GM12878 (cell line): ENCODE measurements at regions not wholly inside any gene's neighbourhood (a gene's known extent, or its start where the extent isn't known, plus 50 kb on each side); places are given as distances from the start of the nearest gene placed in this dataset.
"Not testable (repeated sequence)": the region's sequence is repeated elsewhere in the genome, so short reads cannot be mapped to it uniquely, and the experiment has no call there.

Experiments used
- ATAC-seq: fragments of 200-7000 bp; cut with Tn5 transposase; 3 replicates; pipeline ENCODE4 v1.9.1; 2020; ENCODE audit warnings: mild to moderate bottlenecking, moderate library complexity
- BruUV-seq: library from RNA; stranded (reverse); fragments of 400-500 nt; replicated peaks from 2 replicates; lab custom pipeline; 2021; lab: Mats Ljungman, UMichigan
- CTCF ChIA-PET: fragments of 300-600 bp; sonication (Branson Sonifier 250); formaldehyde crosslinking; extraction: SDS; loops from one replicate; lab custom pipeline; 2021; ENCODE audit warnings: inconsistent platforms; lab: Yijun Ruan, JAX
- POLR2A ChIA-PET: fragments of 350-600 bp; formaldehyde crosslinking; extraction: SDS; loops from one replicate; lab custom pipeline; 2021; ENCODE audit warnings: inconsistent platforms; lab: Charles Lee
- RAD21 ChIA-PET: fragments of 300-600 bp; sonication (Branson Sonifier 250); formaldehyde crosslinking; loops from one replicate; lab custom pipeline; 2023; ENCODE audit warnings: antibody characterized with exemption; ENCODE audit not compliant: unreplicated experiment; lab: Charles Lee
- SMC1A ChIA-PET: fragments of 300-600 bp; sonication (Branson Sonifier 250); formaldehyde crosslinking; loops from one replicate; lab custom pipeline; 2023; ENCODE audit not compliant: unreplicated experiment, uncharacterized antibody; lab: Charles Lee
- DNase-seq: peaks from one replicate; pipeline ENCODE4 v3.0.0-alpha.2; 2011; ENCODE audit warnings: low read depth, low spot score
- FAIRE-seq: peaks from 3 replicates; lab custom pipeline; 2011; peaks lifted over from hg19 to GRCh38; lab: Jason Lieb, UNC
- H2AFZ ChIP-seq: 2 replicates; pipeline ENCODE4 v1.6.0; 2011; ENCODE audit warnings: low read depth, low read length, control low read depth; ENCODE audit not compliant: control insufficient read depth
- H3K27ac ChIP-seq: 2 replicates; pipeline ENCODE4 v1.5.1; 2011; ENCODE audit warnings: control low read depth; ENCODE audit not compliant: control insufficient read depth, insufficient read depth
- H3K27me3 ChIP-seq, 2 experiments: replicated peaks in 1 of 2; 2 replicates each; pipeline versions ENCODE4 v1.6.0 to v1.6.1; 2011; ENCODE audit warnings: low read length in 1 of 2; ENCODE audit not compliant: control insufficient read depth in 2 of 2, insufficient read depth in 2 of 2
- H3K36me3 ChIP-seq, 2 experiments: 2 replicates each; pipeline ENCODE4 v1.5.1; 2011; ENCODE audit warnings: low read length in 1 of 2; ENCODE audit not compliant: control insufficient read depth in 2 of 2, insufficient read depth in 2 of 2
- H3K4me1 ChIP-seq: 2 replicates; pipeline ENCODE4 v1.6.1; 2011; ENCODE audit warnings: mild to moderate bottlenecking, low read length, moderate library complexity, mixed read lengths; ENCODE audit not compliant: control insufficient read depth, insufficient read depth
- H3K4me2 ChIP-seq: 2 replicates; pipeline ENCODE4 v1.6.0; 2011; ENCODE audit warnings: control low read depth; ENCODE audit not compliant: control insufficient read depth, insufficient read depth
- H3K4me3 ChIP-seq: fragments of 200-600 bp; sonication (generic); 2 replicates; pipeline ENCODE4 v1.5.1; 2016
- H3K79me2 ChIP-seq: 2 replicates; pipeline ENCODE4 v1.6.0; 2011; ENCODE audit warnings: low read length; ENCODE audit not compliant: control insufficient read depth, insufficient read depth
- H3K9ac ChIP-seq: 2 replicates; pipeline ENCODE4 v1.8.0; 2011; ENCODE audit warnings: low read length, control low read depth, mixed read lengths; ENCODE audit not compliant: control insufficient read depth, insufficient read depth
- H3K9me3 ChIP-seq: replicated peaks from 3 replicates; pipeline ENCODE4 v1.5.1; 2011; ENCODE audit warnings: mild to moderate bottlenecking, low read length; ENCODE audit not compliant: control insufficient read depth, insufficient read depth
- H4K20me1 ChIP-seq: 2 replicates; pipeline ENCODE4 v1.6.0; 2011; ENCODE audit not compliant: control insufficient read depth, insufficient read depth
- ASH2L ChIP-seq: fragments of 300-600, 200-600 bp; sonication (generic); IDR thresholded peaks from 2 replicates; pipeline ENCODE4 v1.6.1; 2017; ENCODE audit warnings: low read depth, mild to moderate bottlenecking, borderline replicate concordance
- BCL11A ChIP-seq: IDR thresholded peaks from 2 replicates; pipeline ENCODE4 v1.6.1; 2011; ENCODE audit warnings: low read depth, low read length
- CREM ChIP-seq: IDR thresholded peaks from 2 replicates; pipeline ENCODE4 v1.6.1; 2014; ENCODE audit warnings: antibody characterized with exemption, low read depth
- FOS ChIP-seq: IDR thresholded peaks from 3 replicates; pipeline ENCODE4 v1.6.1; 2011; ENCODE audit warnings: borderline replicate concordance; ENCODE audit not compliant: insufficient read length; ENCODE audit errors: extremely low read depth
- GATAD2B ChIP-seq: fragments of 450-650 bp; conservative IDR thresholded peaks from 2 replicates; pipeline ENCODE4 v1.6.1; 2017; ENCODE audit warnings: low read depth, mild to moderate bottlenecking, moderate library complexity
- MAX ChIP-seq: IDR thresholded peaks from 2 replicates; pipeline ENCODE4 v1.6.1; 2012; ENCODE audit warnings: low read depth, low read length, improper control_type of control experiment
- MLLT1 ChIP-seq: fragments of 450-650 bp; IDR thresholded peaks from 2 replicates; pipeline ENCODE4 v1.6.1; 2016; ENCODE audit warnings: mild to moderate bottlenecking
- PKNOX1 ChIP-seq: fragments of 450-650 bp; IDR thresholded peaks from 2 replicates; pipeline ENCODE4 v1.6.1; 2016; ENCODE audit warnings: mild to moderate bottlenecking
- WRNIP1 ChIP-seq: IDR thresholded peaks from 2 replicates; pipeline ENCODE4 v1.6.1; 2011; ENCODE audit warnings: low read depth, low read length, improper control_type of control experiment, borderline replicate concordance
- ZNF622 ChIP-seq: fragments of 450-650 bp; IDR thresholded peaks from 2 replicates; pipeline ENCODE4 v1.6.1; 2017; ENCODE audit warnings: mild to moderate bottlenecking, inconsistent platforms
- WGBS: methylation state at CpG from one replicate; pipeline ENCODE4 v1.1.6; 2016; ENCODE audit warnings: low lambda C conversion rate; ENCODE audit not compliant: insufficient replicate concordance, insufficient coverage; ENCODE audit errors: missing lambda C conversion rate; 5-methylcytosine and 5-hydroxymethylcytosine counted together
- in situ Hi-C: fragments of 300-500 bp; cut with MboI; formaldehyde crosslinking; loops from 9 replicates; pipeline ENCODE4 v1.14.3; 2018; ENCODE audit warnings: mixed read lengths
- intact Hi-C: fragments of 100-400 bp; cut with micrococcal nuclease; formaldehyde crosslinking; loops from one replicate; pipeline ENCODE4 v1.14.2; 2022; ENCODE audit not compliant: unreplicated experiment
- TF ChIP-seq, protein P1 (sequence below): IDR thresholded peaks from 2 replicates; pipeline ENCODE4 v1.6.1; 2011; ENCODE audit warnings: borderline replicate concordance, low read depth, mild to moderate bottlenecking, moderate library complexity, low read length; ENCODE audit not compliant: insufficient read depth, poor library complexity, severe bottlenecking
- TF ChIP-seq, protein P2 (sequence below): fragments of 450-650 bp; IDR thresholded peaks from 2 replicates; pipeline ENCODE4 v1.6.1; 2016; ENCODE audit warnings: mild to moderate bottlenecking, moderate library complexity, borderline replicate concordance

DNA sequence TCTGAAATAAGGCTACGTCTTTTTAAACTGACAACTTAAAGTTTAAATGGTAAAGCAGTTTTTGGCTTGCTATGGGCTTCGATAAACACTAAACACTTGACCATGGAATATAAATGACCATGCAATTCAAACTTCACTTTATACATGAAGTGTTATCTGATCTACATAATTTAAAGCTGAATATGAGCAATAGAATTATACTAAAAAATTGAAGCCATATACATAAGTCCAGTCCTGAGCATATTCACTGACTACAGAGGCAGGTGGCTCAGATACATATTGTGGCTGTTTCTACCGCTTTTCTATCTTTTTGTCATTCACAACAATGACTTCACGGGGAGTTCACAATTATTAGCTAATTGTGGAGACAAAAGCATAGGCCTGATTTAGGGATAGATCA is 149.6 kb upstream of the DDIT4L start (continued):
- TF ChIP-seq MAX, result no peak
- TF ChIP-seq, protein P1, sequence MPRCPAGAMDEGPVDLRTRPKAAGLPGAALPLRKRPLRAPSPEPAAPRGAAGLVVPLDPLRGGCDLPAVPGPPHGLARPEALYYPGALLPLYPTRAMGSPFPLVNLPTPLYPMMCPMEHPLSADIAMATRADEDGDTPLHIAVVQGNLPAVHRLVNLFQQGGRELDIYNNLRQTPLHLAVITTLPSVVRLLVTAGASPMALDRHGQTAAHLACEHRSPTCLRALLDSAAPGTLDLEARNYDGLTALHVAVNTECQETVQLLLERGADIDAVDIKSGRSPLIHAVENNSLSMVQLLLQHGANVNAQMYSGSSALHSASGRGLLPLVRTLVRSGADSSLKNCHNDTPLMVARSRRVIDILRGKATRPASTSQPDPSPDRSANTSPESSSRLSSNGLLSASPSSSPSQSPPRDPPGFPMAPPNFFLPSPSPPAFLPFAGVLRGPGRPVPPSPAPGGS, result no peak
- TF ChIP-seq ASH2L, result no peak
- TF ChIP-seq CREM, result no peak
- no peak for TF ChIP-seq ZNF622
- TF ChIP-seq MLLT1, result no peak
- TF ChIP-seq PKNOX1, result no peak
- no peak for TF ChIP-seq WRNIP1
- no peak for TF ChIP-seq BCL11A
- TF ChIP-seq, protein P2, sequence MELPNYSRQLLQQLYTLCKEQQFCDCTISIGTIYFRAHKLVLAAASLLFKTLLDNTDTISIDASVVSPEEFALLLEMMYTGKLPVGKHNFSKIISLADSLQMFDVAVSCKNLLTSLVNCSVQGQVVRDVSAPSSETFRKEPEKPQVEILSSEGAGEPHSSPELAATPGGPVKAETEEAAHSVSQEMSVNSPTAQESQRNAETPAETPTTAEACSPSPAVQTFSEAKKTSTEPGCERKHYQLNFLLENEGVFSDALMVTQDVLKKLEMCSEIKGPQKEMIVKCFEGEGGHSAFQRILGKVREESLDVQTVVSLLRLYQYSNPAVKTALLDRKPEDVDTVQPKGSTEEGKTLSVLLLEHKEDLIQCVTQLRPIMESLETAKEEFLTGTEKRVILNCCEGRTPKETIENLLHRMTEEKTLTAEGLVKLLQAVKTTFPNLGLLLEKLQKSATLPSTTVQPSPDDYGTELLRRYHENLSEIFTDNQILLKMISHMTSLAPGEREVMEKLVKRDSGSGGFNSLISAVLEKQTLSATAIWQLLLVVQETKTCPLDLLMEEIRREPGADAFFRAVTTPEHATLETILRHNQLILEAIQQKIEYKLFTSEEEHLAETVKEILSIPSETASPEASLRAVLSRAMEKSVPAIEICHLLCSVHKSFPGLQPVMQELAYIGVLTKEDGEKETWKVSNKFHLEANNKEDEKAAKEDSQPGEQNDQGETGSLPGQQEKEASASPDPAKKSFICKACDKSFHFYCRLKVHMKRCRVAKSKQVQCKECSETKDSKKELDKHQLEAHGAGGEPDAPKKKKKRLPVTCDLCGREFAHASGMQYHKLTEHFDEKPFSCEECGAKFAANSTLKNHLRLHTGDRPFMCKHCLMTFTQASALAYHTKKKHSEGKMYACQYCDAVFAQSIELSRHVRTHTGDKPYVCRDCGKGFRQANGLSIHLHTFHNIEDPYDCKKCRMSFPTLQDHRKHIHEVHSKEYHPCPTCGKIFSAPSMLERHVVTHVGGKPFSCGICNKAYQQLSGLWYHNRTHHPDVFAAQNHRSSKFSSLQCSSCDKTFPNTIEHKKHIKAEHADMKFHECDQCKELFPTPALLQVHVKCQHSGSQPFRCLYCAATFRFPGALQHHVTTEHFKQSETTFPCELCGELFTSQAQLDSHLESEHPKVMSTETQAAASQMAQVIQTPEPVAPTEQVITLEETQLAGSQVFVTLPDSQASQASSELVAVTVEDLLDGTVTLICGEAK, result no peak
- no peak for TF ChIP-seq GATAD2B
- TF ChIP-seq FOS, result no peak

- BruUV-seq, H3K27me3 ChIP-seq, H3K9me3 ChIP-seq, H3K9ac ChIP-seq, H3K27ac ChIP-seq, RAD21 ChIA-PET, H4K20me1 ChIP-seq, H3K4me2 ChIP-seq, DNase-seq, H3K79me2 ChIP-seq, CTCF ChIA-PET, H3K4me3 ChIP-seq, H2AFZ ChIP-seq, in situ Hi-C loops, ATAC-seq, H3K36me3 ChIP-seq, intact Hi-C loops, H3K4me1 ChIP-seq, FAIRE-seq: not testable (repeated sequence)
- WGBS, result 16% methylated on average over 2 of the region's 2 CpGs
- ChIA-PET SMC1A (interaction anchor here (0.6 kb wide), 1 partner anchor 203 kb away, joined by 3 read pairs; no protein-coding TSS in a partner anchor), POLR2A (interaction anchor here (0.6 kb wide), 1 partner anchor 220 kb away, joined by 7 read pairs; no protein-coding TSS in a partner anchor)
Observed at GRCh38 chr4:100333491-100333890, 143.2 kb upstream of the DDIT4L start.
